HL-60 (cell line): ENCODE measurements at regions not wholly inside any gene's neighbourhood (a gene's known extent, or its start where the extent isn't known, plus 50 kb on each side); places are given as distances from the start of the nearest gene placed in this dataset.

Source experiments
- CTCF ChIP-seq: IDR thresholded peaks from one replicate; pipeline ENCODE4 v1.5.1; 2011; ENCODE audit warnings: low read length, control low read depth, inconsistent platforms; ENCODE audit not compliant: insufficient read depth
- POLR2AphosphoS5 ChIP-seq: IDR thresholded peaks from 2 replicates; pipeline ENCODE4 v1.6.1; 2012; ENCODE audit warnings: low read depth

GRCh38 chr7:35874886-35875285 lies 74.0 kb downstream of the SEPTIN7 start:
- TF ChIP-seq CTCF (no peak), POLR2AphosphoS5 (no peak)
